Right lobe of liver (tissue), 4 donors: ENCODE measurements at regions not wholly inside any gene's neighbourhood (a gene's known extent, or its start where the extent isn't known, plus 50 kb on each side); places are given as distances from the start of the nearest gene placed in this dataset.

Experiments used
- POLR2A ChIP-seq: fragments of 450-650 bp; IDR thresholded peaks from one replicate; pipeline ENCODE4 v1.6.1; 2017; ENCODE audit warnings: antibody characterized with exemption, mild to moderate bottlenecking
- TF ChIP-seq, protein P1 (sequence below), 4 donors: fragments of 200-600 bp in 3 of 4; fragments of 450-650 bp in 1 of 4; IDR thresholded peaks; one replicate each; pipeline versions ENCODE4 v1.5.1 to v1.8.0; 2016 to 2022; ENCODE audit warnings: antibody characterized with exemption in 4 of 4, mild to moderate bottlenecking in 2 of 4
- donor health status: DM: no; HTN: no; CAD: no.
- donor health status: DM: no; HTN: no; CAD: no.
- donor health status: DM: no; HTN: yes; CAD: no.

DNA sequence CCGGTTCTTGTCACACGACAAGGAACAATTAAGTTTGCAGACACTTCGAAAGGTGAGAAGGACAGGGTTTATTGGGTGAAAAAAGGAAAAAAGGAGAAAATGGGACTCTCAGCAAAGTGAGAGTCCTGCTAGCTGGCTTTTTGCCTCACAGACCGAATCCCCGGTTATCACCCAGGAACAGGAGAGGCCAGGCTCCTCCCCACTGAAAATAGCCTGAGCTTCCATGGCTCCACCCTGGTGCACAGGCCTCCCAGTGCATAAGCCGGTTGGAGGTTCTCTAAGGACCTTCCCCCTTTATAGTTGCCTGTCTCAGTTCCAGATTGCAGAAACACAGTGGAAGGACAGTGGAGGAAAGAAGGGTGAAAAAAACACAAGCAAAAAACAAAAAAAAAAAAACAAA lies 571.7 kb downstream of the KCTD12 start:
- TF ChIP-seq, protein P1, sequence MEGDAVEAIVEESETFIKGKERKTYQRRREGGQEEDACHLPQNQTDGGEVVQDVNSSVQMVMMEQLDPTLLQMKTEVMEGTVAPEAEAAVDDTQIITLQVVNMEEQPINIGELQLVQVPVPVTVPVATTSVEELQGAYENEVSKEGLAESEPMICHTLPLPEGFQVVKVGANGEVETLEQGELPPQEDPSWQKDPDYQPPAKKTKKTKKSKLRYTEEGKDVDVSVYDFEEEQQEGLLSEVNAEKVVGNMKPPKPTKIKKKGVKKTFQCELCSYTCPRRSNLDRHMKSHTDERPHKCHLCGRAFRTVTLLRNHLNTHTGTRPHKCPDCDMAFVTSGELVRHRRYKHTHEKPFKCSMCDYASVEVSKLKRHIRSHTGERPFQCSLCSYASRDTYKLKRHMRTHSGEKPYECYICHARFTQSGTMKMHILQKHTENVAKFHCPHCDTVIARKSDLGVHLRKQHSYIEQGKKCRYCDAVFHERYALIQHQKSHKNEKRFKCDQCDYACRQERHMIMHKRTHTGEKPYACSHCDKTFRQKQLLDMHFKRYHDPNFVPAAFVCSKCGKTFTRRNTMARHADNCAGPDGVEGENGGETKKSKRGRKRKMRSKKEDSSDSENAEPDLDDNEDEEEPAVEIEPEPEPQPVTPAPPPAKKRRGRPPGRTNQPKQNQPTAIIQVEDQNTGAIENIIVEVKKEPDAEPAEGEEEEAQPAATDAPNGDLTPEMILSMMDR (IDR thresholded peaks at IDR 0.05): no peak
- no peak for TF ChIP-seq POLR2A
